Right lobe of liver (tissue), 6 donors: ENCODE measurements at regions not wholly inside any gene's neighbourhood (a gene's known extent, or its start where the extent isn't known, plus 50 kb on each side); places are given as distances from the start of the nearest gene placed in this dataset.

Experiments
- ATAC-seq, 4 donors: fragments of 200-7000 bp; cut with Tn5 transposase; one replicate each; pipeline ENCODE4 v1.9.1; 2020; ENCODE audit warnings: mild to moderate bottlenecking in 4 of 4, moderate library complexity in 4 of 4
- DNase-seq, 3 donors: peaks; one replicate each; pipeline ENCODE4 v3.0.0-alpha.2; 2020
- H3K27ac ChIP-seq, 3 donors: fragments of 200-600 bp; one replicate each; pipeline ENCODE4 v1.8.0; 2022
- H3K27me3 ChIP-seq, 2 donors: fragments of 200-600 bp; one replicate each; pipeline ENCODE4 v1.8.0; 2022
- H3K36me3 ChIP-seq, 4 donors: fragments of 200-600 bp; sonication (generic) in 1 of 4; one replicate each; pipeline versions ENCODE4 v1.5.1 to v1.8.0; 2017 to 2022; ENCODE audit warnings: control low read depth in 1 of 4
- H3K4me1 ChIP-seq, 4 donors: fragments of 200-600 bp; sonication (generic) in 1 of 4; one replicate each; pipeline versions ENCODE4 v1.5.1 to v1.8.0; 2017 to 2022; ENCODE audit warnings: control low read depth in 1 of 4
- H3K4me3 ChIP-seq, 3 donors: fragments of 200-600 bp; one replicate each; pipeline ENCODE4 v1.8.0; 2022
- H3K9me3 ChIP-seq, 4 donors: fragments of 200-600 bp; sonication (generic) in 1 of 4; one replicate each; pipeline versions ENCODE4 v1.5.1 to v1.8.0; 2017 to 2022; ENCODE audit warnings: control low read depth in 1 of 4
- POLR2A ChIP-seq: fragments of 450-650 bp; IDR thresholded peaks from one replicate; pipeline ENCODE4 v1.6.1; 2017; ENCODE audit warnings: antibody characterized with exemption, mild to moderate bottlenecking
- WGBS: methylation state at CpG from one replicate; pipeline ENCODE4 v1.1.6; 2018; ENCODE audit warnings: low coverage, low lambda C conversion rate; ENCODE audit not compliant: insufficient coverage; ENCODE audit errors: missing lambda C conversion rate; 5-methylcytosine and 5-hydroxymethylcytosine counted together
- intact Hi-C, 2 donors: fragments of 100-400 bp; cut with DNase I; formaldehyde crosslinking; loops; one replicate each; pipeline versions ENCODE4 v1.11.2 to v1.14.1; 2022
- TF ChIP-seq, protein P1 (sequence below), 4 donors: fragments of 200-600 bp in 3 of 4; fragments of 450-650 bp in 1 of 4; IDR thresholded peaks; one replicate each; pipeline versions ENCODE4 v1.5.1 to v1.8.0; 2016 to 2022; ENCODE audit warnings: antibody characterized with exemption in 4 of 4, mild to moderate bottlenecking in 2 of 4
- donor health status: DM: no; HTN: yes; CAD: no.
- donor health status: DM: no; HTN: no; CAD: no.
- donor health status: DM: no; HTN: no; CAD: no.
- donor health status: DM: no; HTN: yes; CAD: no.
- donor health status: DM: no; HTN: yes; CAD: no.

DNA sequence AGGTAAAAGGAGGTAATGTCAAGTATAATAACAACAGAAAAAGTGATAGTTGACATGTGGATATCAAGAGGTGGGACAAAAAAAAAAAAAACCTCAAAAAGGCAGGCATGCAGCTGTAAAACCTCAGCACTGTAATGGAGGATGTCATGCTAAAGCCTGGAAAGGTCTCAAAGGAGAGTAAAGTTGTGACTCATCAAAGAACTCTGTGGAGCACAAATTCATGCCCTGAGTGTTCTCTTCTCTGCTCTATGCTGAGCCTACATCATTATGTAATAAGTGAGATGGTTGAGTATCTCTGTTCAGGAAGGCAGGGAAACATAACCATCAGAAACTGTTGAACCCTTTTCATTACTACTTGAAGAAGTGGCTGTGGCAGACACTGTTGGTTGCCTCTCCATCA is 597.8 kb downstream of the BCOR start:
- no peak overlapping the region for H3K27ac ChIP-seq
- H3K9me3 ChIP-seq, result no peaks in the 10 kb centered on the region
- no peaks in the 10 kb centered on the region for H3K27me3 ChIP-seq
- intact Hi-C loops, result no loop called here
- ATAC-seq, result no peak
- H3K4me1 ChIP-seq, result no peaks in the 10 kb centered on the region
- H3K4me3 ChIP-seq, result no peak overlapping the region
- no peak for DNase-seq
- H3K36me3 ChIP-seq, result no peaks in the 10 kb centered on the region
- TF ChIP-seq POLR2A, result no peak
- TF ChIP-seq, protein P1, sequence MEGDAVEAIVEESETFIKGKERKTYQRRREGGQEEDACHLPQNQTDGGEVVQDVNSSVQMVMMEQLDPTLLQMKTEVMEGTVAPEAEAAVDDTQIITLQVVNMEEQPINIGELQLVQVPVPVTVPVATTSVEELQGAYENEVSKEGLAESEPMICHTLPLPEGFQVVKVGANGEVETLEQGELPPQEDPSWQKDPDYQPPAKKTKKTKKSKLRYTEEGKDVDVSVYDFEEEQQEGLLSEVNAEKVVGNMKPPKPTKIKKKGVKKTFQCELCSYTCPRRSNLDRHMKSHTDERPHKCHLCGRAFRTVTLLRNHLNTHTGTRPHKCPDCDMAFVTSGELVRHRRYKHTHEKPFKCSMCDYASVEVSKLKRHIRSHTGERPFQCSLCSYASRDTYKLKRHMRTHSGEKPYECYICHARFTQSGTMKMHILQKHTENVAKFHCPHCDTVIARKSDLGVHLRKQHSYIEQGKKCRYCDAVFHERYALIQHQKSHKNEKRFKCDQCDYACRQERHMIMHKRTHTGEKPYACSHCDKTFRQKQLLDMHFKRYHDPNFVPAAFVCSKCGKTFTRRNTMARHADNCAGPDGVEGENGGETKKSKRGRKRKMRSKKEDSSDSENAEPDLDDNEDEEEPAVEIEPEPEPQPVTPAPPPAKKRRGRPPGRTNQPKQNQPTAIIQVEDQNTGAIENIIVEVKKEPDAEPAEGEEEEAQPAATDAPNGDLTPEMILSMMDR (IDR thresholded peaks at IDR 0.05), result no peak

DNA sequence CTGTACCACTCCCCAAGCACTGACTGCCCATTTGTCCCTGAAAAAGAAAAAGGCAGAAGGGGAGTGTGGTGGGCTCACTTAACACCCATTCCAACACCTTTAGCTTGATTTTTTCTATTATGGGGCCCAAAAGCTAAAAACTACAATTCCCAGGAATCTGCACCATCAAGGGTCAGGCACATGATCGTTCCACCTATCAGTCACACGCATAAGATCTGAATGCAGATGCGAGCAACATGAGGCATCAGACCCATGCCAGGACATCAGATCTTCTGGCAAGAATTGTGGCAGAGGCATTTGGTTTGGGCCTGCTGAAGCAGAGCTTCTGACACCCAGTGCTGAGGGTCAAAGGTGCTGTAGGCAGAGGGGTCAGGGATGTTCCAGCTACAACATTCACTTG is 595.9 kb downstream of the BCOR start:
- H3K4me3 ChIP-seq, result no peak overlapping the region
- H3K9me3 ChIP-seq, result no peaks in the 10 kb centered on the region
- no peak for ATAC-seq
- TF ChIP-seq POLR2A, result no peak
- TF ChIP-seq, protein P1 (IDR thresholded peaks at IDR 0.05), result no peak
- no peak for DNase-seq
- no peak overlapping the region for H3K27ac ChIP-seq
- no peaks in the 10 kb centered on the region for H3K36me3 ChIP-seq
- H3K4me1 ChIP-seq, result no peaks in the 10 kb centered on the region
- intact Hi-C loops, result no loop called here
- H3K27me3 ChIP-seq, result no peaks in the 10 kb centered on the region
- WGBS, result 69% methylated on average over 2 of the region's 3 CpGs

DNA sequence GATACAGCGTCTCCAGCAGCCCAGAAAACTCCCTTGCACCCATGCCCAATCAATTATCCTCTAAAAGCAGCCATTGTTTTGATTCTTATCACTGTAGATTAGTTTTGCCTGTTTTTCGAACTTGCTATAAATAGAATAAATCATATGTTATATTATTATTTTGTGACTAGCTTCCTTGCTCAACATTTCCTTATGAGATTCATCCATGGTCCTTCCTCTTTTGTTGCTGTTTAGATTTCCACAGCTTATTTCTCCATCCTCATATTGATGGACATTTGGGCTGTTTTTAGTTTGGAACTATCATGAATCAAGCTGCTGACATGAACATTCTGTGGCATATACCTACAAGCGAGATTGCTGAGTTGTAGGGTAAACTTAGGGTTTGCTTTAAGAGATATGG is 595.3 kb downstream of the BCOR start:
- no peaks in the 10 kb centered on the region for H3K4me1 ChIP-seq
- TF ChIP-seq, protein P1 (IDR thresholded peaks at IDR 0.05), result no peak
- no peak for TF ChIP-seq POLR2A
- no peak overlapping the region for H3K27ac ChIP-seq
- ATAC-seq, result no peak
- WGBS, result 38% methylated on average over 3 of the region's 3 CpGs
- DNase-seq, result no peak
- H3K9me3 ChIP-seq, result no peaks in the 10 kb centered on the region
- H3K27me3 ChIP-seq, result no peaks in the 10 kb centered on the region
- no peaks in the 10 kb centered on the region for H3K36me3 ChIP-seq
- H3K4me3 ChIP-seq, result no peak overlapping the region
- intact Hi-C loops, result no loop called here

DNA sequence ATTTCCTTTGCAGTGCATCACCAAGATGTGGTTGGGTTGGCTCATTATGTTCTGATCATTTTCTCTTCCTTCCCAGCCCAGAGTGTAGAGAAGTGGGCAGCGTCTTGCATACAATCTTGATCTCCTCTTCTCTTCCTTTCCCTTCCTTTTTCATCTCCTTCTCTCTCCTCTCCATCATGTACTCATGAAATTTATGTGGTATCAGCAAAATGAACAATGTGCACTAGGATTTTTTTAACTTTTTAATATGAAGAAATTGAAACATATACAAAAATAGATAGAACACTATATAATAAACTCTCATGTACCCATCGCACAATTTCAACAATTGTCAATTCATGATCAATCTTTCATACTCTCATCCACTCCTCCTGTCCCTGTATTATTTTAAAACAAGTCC is 593.5 kb downstream of the BCOR start:
- Histone ChIP-seq H3K27me3 (no peaks in the 10 kb centered on the region), H3K36me3 (no peaks in the 10 kb centered on the region), H3K4me1 (no peaks in the 10 kb centered on the region), H3K9me3 (no peaks in the 10 kb centered on the region), H3K27ac (no peak overlapping the region), H3K4me3 (no peak overlapping the region)
- no peak for ATAC-seq
- intact Hi-C loops, result no loop called here
- no peak for DNase-seq
- 31% methylated on average over 2 of the region's 2 CpGs for WGBS
- no peak for TF ChIP-seq POLR2A
- TF ChIP-seq, protein P1 (IDR thresholded peaks at IDR 0.05), result no peak

DNA sequence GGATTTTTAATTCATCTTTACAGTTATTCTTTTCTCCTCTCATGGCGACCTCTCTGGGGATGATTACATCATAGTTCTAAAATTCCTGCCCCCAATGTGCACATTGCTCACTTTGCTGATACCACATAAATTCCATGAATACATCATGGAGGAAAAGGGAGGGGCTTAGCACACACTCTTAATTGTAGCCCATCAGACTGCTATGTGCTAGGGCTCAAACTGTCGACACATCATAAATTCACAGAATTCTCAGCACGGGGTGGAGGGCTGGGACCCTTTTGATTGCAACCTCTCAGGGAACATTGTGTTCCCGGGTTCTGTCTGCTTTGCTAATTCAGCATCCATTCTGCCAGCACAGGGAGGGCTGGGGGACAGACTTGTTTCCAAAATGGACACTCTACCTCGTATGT is 592.9 kb downstream of the BCOR start:
- WGBS, result 62% methylated on average over 5 of the region's 5 CpGs

More for the DNA sequence above, 592.9 kb downstream of the BCOR start:
- no peak for TF ChIP-seq POLR2A
- TF ChIP-seq, protein P1 (IDR thresholded peaks at IDR 0.05), result no peak
- Histone ChIP-seq H3K4me1 (no peaks in the 10 kb centered on the region), H3K4me3 (no peak overlapping the region), H3K27ac (no peak overlapping the region), H3K27me3 (no peaks in the 10 kb centered on the region), H3K36me3 (no peaks in the 10 kb centered on the region), H3K9me3 (peaks cover 0 to 5% (median 0%) of the 10 kb centered on the region in 4 donors)
- intact Hi-C loops, result no loop called here
- ATAC-seq (no peak), DNase-seq (no peak)
